Glomerular endothelial cell (primary cell): ENCODE measurements at regions not wholly inside any gene's neighbourhood (a gene's known extent, or its start where the extent isn't known, plus 50 kb on each side); places are given as distances from the start of the nearest gene placed in this dataset.

ENCODE experiments used
- DNase-seq: peaks from one replicate; pipeline ENCODE4 v3.0.0-alpha.2; 2011; ENCODE audit warnings: low read depth, low spot score; ENCODE audit errors: extremely low read depth

- DNase-seq, result no peak
Measured at GRCh38 chr13:64311948-64312347, 2896.3 kb upstream of the PCDH20 start.

GRCh38 chr13:64311112-64311511, 2895.5 kb upstream of the PCDH20 start:
- no peak for DNase-seq

- no peak for DNase-seq
Measured at GRCh38 chr13:64305246-64305645, 2889.6 kb upstream of the PCDH20 start.

- no peak for DNase-seq
Measured at GRCh38 chr13:64300239-64300638, 2884.6 kb upstream of the PCDH20 start.

GRCh38 chr13:64293923-64294322, 2878.3 kb upstream of the PCDH20 start:
- no peak for DNase-seq

- DNase-seq, result no peak
Measured at GRCh38 chr13:64289702-64290101, 2874.1 kb upstream of the PCDH20 start.

- DNase-seq, result no peak
Measured at GRCh38 chr13:64283926-64284325, 2868.3 kb upstream of the PCDH20 start.

- DNase-seq, result no peak
Measured at GRCh38 chr13:64278493-64278892, 2862.8 kb upstream of the PCDH20 start.

- DNase-seq, result no peak
Measured at GRCh38 chr13:64277097-64277496, 2861.4 kb upstream of the PCDH20 start.

- DNase-seq, result no peak
Measured at GRCh38 chr13:64276232-64276631, 2860.6 kb upstream of the PCDH20 start.

- DNase-seq, result no peak
Measured at GRCh38 chr13:64274481-64275217, 2859.0 kb upstream of the PCDH20 start.

- DNase-seq, result no peak
Measured at GRCh38 chr13:64273780-64274179, 2858.1 kb upstream of the PCDH20 start.

- DNase-seq, result no peak
Measured at GRCh38 chr13:64272681-64273080, 2857.0 kb upstream of the PCDH20 start.

- no peak for DNase-seq
Measured at GRCh38 chr13:64266024-64266423, 2850.4 kb upstream of the PCDH20 start.

GRCh38 chr13:64263285-64263684, 2847.6 kb upstream of the PCDH20 start:
- no peak for DNase-seq

- DNase-seq, result no peak
Measured at GRCh38 chr13:64256751-64257150, 2841.1 kb upstream of the PCDH20 start.

GRCh38 chr13:64255988-64256387, 2840.3 kb upstream of the PCDH20 start:
- DNase-seq, result no peak

GRCh38 chr13:64248371-64249065, 2832.9 kb upstream of the PCDH20 start:
- DNase-seq, result no peak

- DNase-seq, result no peak
Measured at GRCh38 chr13:64239372-64239771, 2823.7 kb upstream of the PCDH20 start.

- peak; percentile 62 for DNase-seq
Measured at GRCh38 chr13:64234255-64234654, 2818.6 kb upstream of the PCDH20 start.

- no peak for DNase-seq
Measured at GRCh38 chr13:64223016-64223415, 2807.4 kb upstream of the PCDH20 start.

- DNase-seq, result no peak
Measured at GRCh38 chr13:64206430-64207225, 2791.0 kb upstream of the PCDH20 start.
